ENCODE measurements at regions not wholly inside any gene's neighbourhood (a gene's known extent, or its start where the extent isn't known, plus 50 kb on each side); places are given as distances from the start of the nearest gene placed in this dataset.

DNA sequence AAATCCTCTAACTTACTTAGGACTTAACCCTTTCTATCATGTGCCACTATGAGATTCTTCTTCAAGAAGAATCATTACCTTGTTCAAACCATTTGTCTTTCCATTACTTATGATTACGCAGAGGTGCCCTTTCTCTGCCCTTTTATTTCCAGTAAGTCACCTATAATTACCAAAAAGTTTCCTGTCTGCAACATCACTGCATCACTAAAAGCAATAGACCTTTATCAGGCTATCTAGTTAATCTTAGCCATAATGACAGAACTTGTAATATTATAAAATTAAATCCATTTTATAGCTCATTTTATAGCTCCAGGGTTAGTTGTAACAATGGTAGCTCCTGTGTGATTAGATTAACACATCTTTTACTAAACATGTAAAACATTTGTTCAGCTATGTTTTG, 673.6 kb upstream of the PITX2 start:
- ATAC-seq (ENCODE audit: low read depth): no peak
- Histone ChIP-seq H3K9ac (ENCODE audit: low read depth, low read length) (no peak overlapping the region), H2BK5ac (ENCODE audit: low read depth, low read length, poor library complexity, severe bottlenecking) (no peak overlapping the region), H3K27me3 (ENCODE audit: control insufficient read depth, insufficient read depth, low read length) (no peaks in the 10 kb centered on the region), H4K8ac (ENCODE audit: low read depth in 2 of 2, low read length in 2 of 2) (no peak overlapping the region), H2AK5ac (ENCODE audit: low read depth, low read length) (no peak overlapping the region), H3K4ac (ENCODE audit: low read depth, low read length) (no peak overlapping the region), H2BK15ac (ENCODE audit: low read depth, low read length) (no peak overlapping the region), H3K14ac (replicated peaks; ENCODE audit: low read depth, low read length) (no peak overlapping the region), H2AK9ac (replicated peaks; ENCODE audit: low read depth, low read length, poor library complexity) (no peak overlapping the region), H3K9me1 (ENCODE audit: insufficient read depth, low read length) (no peaks in the 10 kb centered on the region), H3K56ac (ENCODE audit: extremely low read depth, insufficient read depth, low read length) (no peak overlapping the region), H2AFZ (replicated peaks; ENCODE audit: low read length, poor library complexity) (no peak overlapping the region), H3K18ac (ENCODE audit: low read depth, low read length) (no peak overlapping the region), H4K20me1 (ENCODE audit: insufficient read depth, low read length) (no peaks in the 10 kb centered on the region), H3K4me2 (ENCODE audit: low read depth, low read length) (no peak overlapping the region), H2BK120ac (ENCODE audit: low read depth, low read length) (no peak overlapping the region), H3K4me3 (ENCODE audit: insufficient read depth, low read depth, low read length) (no peak overlapping the region), H3K9me3 (ENCODE audit: control insufficient read depth, insufficient read depth, low read length) (no peaks in the 10 kb centered on the region), H3K27ac (ENCODE audit: insufficient read depth, low read length) (no peak overlapping the region), H4K5ac (ENCODE audit: low read depth, low read length) (no peak overlapping the region), H4K91ac (ENCODE audit: insufficient read depth, low read depth, low read length) (no peak overlapping the region), H2BK20ac (ENCODE audit: low read depth, low read length) (no peak overlapping the region), H3K36me3 (ENCODE audit: control insufficient read depth, insufficient read depth, low read length) (no peaks in the 10 kb centered on the region), H3K4me1 (ENCODE audit: control insufficient read depth, insufficient read depth, low read length) (no peaks in the 10 kb centered on the region), H3K79me1 (ENCODE audit: low read depth in 1 of 2, low read length in 2 of 2) (no peaks in the 10 kb centered on the region), H3K23ac (ENCODE audit: low read depth, low read length) (no peak overlapping the region)
- DNase-seq: no peak
- CTCF ChIA-PET: no interaction called here
- intact Hi-C loops (cut with micrococcal nuclease): no loop called here
- BruUV-seq (replicated peaks): no TSS peak
- WGBS, 2 experiments (ENCODE audit: extremely low coverage in 2 of 2, insufficient read length in 1 of 2): 100% methylated on average over 1 of the region's 1 CpG; no CpG with 5 or more reads in 1 of the 2 experiments
- dilution Hi-C loops (cut with HindIII; ENCODE audit: low sequenced_read_pairs, unreplicated experiment): no loop called here
- POLR2A ChIA-PET (ENCODE audit: unreplicated experiment): no interaction called here
- TF ChIP-seq MXI1 (IDR thresholded peaks at IDR 0.05; ENCODE audit: borderline replicate concordance, low read depth, low read length) (no peak), BHLHE40 (IDR thresholded peaks at IDR 0.05; ENCODE audit: low read depth, low read length) (no peak), NFE2L2 (IDR thresholded peaks at IDR 0.05; ENCODE audit: low read depth, low read length) (no peak), MAFK (IDR thresholded peaks at IDR 0.05; ENCODE audit: low read depth, low read length) (no peak), CEBPB (IDR thresholded peaks at IDR 0.05; ENCODE audit: low read depth, low read length) (no peak), FOS (IDR thresholded peaks at IDR 0.05; ENCODE audit: low read depth, low read length) (no peak), MAZ (IDR thresholded peaks at IDR 0.05; ENCODE audit: borderline replicate concordance, low read depth, low read length) (no peak), POLR2A (IDR thresholded peaks at IDR 0.05; ENCODE audit: low read depth, low read length) (no peak), RFX5 (IDR thresholded peaks at IDR 0.05; ENCODE audit: low read depth, low read length) (no peak), CHD1 (IDR thresholded peaks at IDR 0.05; ENCODE audit: low read depth, low read length) (no peak), SMC3 (IDR thresholded peaks at IDR 0.05; ENCODE audit: low read depth, low read length) (no peak), ELK1 (IDR thresholded peaks at IDR 0.05; ENCODE audit: borderline replicate concordance, low read depth, low read length) (no peak), RCOR1 (IDR thresholded peaks at IDR 0.05; ENCODE audit: insufficient replicate concordance, low read length) (no peak), RAD21 (IDR thresholded peaks at IDR 0.05; ENCODE audit: low read length) (no peak)
- TF ChIP-seq, protein P1, sequence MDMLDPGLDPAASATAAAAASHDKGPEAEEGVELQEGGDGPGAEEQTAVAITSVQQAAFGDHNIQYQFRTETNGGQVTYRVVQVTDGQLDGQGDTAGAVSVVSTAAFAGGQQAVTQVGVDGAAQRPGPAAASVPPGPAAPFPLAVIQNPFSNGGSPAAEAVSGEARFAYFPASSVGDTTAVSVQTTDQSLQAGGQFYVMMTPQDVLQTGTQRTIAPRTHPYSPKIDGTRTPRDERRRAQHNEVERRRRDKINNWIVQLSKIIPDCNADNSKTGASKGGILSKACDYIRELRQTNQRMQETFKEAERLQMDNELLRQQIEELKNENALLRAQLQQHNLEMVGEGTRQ (IDR thresholded peaks at IDR 0.05; ENCODE audit: low read depth, low read length): no peak
- TF ChIP-seq, protein P2, sequence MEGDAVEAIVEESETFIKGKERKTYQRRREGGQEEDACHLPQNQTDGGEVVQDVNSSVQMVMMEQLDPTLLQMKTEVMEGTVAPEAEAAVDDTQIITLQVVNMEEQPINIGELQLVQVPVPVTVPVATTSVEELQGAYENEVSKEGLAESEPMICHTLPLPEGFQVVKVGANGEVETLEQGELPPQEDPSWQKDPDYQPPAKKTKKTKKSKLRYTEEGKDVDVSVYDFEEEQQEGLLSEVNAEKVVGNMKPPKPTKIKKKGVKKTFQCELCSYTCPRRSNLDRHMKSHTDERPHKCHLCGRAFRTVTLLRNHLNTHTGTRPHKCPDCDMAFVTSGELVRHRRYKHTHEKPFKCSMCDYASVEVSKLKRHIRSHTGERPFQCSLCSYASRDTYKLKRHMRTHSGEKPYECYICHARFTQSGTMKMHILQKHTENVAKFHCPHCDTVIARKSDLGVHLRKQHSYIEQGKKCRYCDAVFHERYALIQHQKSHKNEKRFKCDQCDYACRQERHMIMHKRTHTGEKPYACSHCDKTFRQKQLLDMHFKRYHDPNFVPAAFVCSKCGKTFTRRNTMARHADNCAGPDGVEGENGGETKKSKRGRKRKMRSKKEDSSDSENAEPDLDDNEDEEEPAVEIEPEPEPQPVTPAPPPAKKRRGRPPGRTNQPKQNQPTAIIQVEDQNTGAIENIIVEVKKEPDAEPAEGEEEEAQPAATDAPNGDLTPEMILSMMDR (conservative IDR thresholded peaks at IDR 0.05; ENCODE audit: low read depth, low read length): no peak
- in situ Hi-C loops (cut with MboI; ENCODE audit: low sequenced_read_pairs): loop anchor here (25.0 kb wide), 1 partner anchor 659 kb away; no protein-coding TSS in a partner anchor

Measured in IMR-90 (cell line).